Neural progenitor cell (in vitro differentiated cells): ENCODE measurements at regions not wholly inside any gene's neighbourhood (a gene's known extent, or its start where the extent isn't known, plus 50 kb on each side); places are given as distances from the start of the nearest gene placed in this dataset.

Source experiments
- DNase-seq: peaks from one replicate; pipeline ENCODE4 v3.0.0-alpha.2; 2016; ENCODE audit warnings: low spot score
- H2AFZ ChIP-seq: fragments of 200-600 bp; sonication (generic); replicated peaks from 2 replicates; pipeline ENCODE4 v1.6.1; 2016; ENCODE audit warnings: antibody characterized with exemption
- H3F3A ChIP-seq: fragments of 200-600 bp; sonication (generic); 2 replicates; pipeline ENCODE4 v1.6.1; 2016; ENCODE audit warnings: antibody characterized with exemption, low read depth
- H3K27ac ChIP-seq: fragments of 200-600 bp; sonication (generic); 2 replicates; pipeline ENCODE4 v1.5.1; 2016; ENCODE audit warnings: mild to moderate bottlenecking
- H3K27me3 ChIP-seq: fragments of 200-600 bp; sonication (generic); 2 replicates; pipeline ENCODE4 v1.6.1; 2016; ENCODE audit warnings: mild to moderate bottlenecking, moderate library complexity
- H3K36me3 ChIP-seq: fragments of 200-600 bp; sonication (generic); 2 replicates; pipeline ENCODE4 v1.5.1; 2016
- H3K4me1 ChIP-seq: fragments of 200-600 bp; sonication (generic); 2 replicates; pipeline ENCODE4 v1.6.1; 2016; ENCODE audit warnings: mixed run types
- H3K4me2 ChIP-seq: fragments of 200-600 bp; sonication (generic); 2 replicates; pipeline ENCODE4 v1.6.1; 2016
- H3K4me3 ChIP-seq: fragments of 200-600 bp; sonication (generic); 2 replicates; pipeline ENCODE4 v1.5.1; 2016
- H3K79me2 ChIP-seq: fragments of 200-600 bp; sonication (generic); 2 replicates; pipeline ENCODE4 v1.6.1; 2016; ENCODE audit warnings: low read depth
- H3K9ac ChIP-seq: fragments of 200-600 bp; sonication (generic); 2 replicates; pipeline ENCODE4 v1.6.1; 2016
- H3K9me3 ChIP-seq: fragments of 200-600 bp; sonication (generic); 2 replicates; pipeline ENCODE4 v1.5.1; 2016; ENCODE audit warnings: low read depth
- H4K20me1 ChIP-seq: fragments of 200-600 bp; sonication (generic); 2 replicates; pipeline ENCODE4 v1.6.1; 2016; ENCODE audit warnings: low read depth
- H3K27ac Mint-ChIP-seq: 3 replicates; pipeline ENCODE4 v1.8.0; 2021; ENCODE audit warnings: mixed read lengths
- H3K27me3 Mint-ChIP-seq: 2 replicates; pipeline ENCODE4 v1.8.0; 2022; ENCODE audit warnings: low read depth, mild to moderate bottlenecking, inconsistent platforms, moderate library complexity, mixed read lengths; ENCODE audit not compliant: insufficient read depth
- H3K36me3 Mint-ChIP-seq: 3 replicates; pipeline ENCODE4 v1.8.0; 2021; ENCODE audit warnings: mixed read lengths
- H3K4me1 Mint-ChIP-seq: 3 replicates; pipeline ENCODE4 v1.8.0; 2021; ENCODE audit warnings: mixed read lengths
- H3K4me3 Mint-ChIP-seq: 3 replicates; pipeline ENCODE4 v1.8.0; 2021; ENCODE audit warnings: mild to moderate bottlenecking, moderate library complexity, mixed read lengths
- H3K9me3 Mint-ChIP-seq: 3 replicates; pipeline ENCODE4 v1.8.0; 2020; ENCODE audit warnings: mixed read lengths
- EZH2 ChIP-seq: fragments of 200-600 bp; sonication (generic); IDR thresholded peaks from 2 replicates; pipeline ENCODE4 v1.6.1; 2017; ENCODE audit warnings: antibody characterized with exemption, mild to moderate bottlenecking, moderate library complexity
- EZH2phosphoT487 ChIP-seq: fragments of 200-600 bp; sonication (generic); IDR thresholded peaks from 2 replicates; pipeline ENCODE4 v1.6.1; 2017; ENCODE audit warnings: antibody characterized with exemption
- TF ChIP-seq, protein P1 (sequence below): fragments of 200-600 bp; sonication (generic); IDR thresholded peaks from 2 replicates; pipeline ENCODE4 v1.5.1; 2017; ENCODE audit warnings: antibody characterized with exemption, mild to moderate bottlenecking

DNA sequence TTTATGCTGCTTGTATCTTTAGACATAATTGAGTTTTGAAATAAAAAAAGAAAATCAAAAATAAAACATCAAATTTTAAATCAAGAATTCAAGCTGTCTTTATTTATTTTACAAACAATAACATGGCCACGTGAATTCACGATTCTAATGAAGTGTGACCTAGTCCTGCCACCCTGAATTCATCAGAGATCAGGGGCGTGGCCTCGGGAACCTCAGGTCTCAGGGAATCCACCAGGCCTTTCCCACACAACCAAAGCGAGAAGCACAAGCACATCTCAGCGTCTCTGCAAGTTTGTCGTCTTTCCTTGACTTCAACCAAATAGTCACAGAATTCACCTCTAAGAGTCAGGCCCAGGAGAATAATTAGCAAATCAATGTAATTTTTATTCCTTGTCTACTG, 107.9 kb downstream of the DACT2 start:
- DNase-seq, result no peak
- no peaks in the 10 kb centered on the region for H3K9me3 ChIP-seq
- no peaks in the 10 kb centered on the region for H4K20me1 ChIP-seq
- H2AFZ ChIP-seq, result no peak overlapping the region
- H3F3A ChIP-seq, result peaks cover 20% of the 10 kb centered on the region
- no peak overlapping the region for H3K27ac ChIP-seq
- TF ChIP-seq, protein P1, sequence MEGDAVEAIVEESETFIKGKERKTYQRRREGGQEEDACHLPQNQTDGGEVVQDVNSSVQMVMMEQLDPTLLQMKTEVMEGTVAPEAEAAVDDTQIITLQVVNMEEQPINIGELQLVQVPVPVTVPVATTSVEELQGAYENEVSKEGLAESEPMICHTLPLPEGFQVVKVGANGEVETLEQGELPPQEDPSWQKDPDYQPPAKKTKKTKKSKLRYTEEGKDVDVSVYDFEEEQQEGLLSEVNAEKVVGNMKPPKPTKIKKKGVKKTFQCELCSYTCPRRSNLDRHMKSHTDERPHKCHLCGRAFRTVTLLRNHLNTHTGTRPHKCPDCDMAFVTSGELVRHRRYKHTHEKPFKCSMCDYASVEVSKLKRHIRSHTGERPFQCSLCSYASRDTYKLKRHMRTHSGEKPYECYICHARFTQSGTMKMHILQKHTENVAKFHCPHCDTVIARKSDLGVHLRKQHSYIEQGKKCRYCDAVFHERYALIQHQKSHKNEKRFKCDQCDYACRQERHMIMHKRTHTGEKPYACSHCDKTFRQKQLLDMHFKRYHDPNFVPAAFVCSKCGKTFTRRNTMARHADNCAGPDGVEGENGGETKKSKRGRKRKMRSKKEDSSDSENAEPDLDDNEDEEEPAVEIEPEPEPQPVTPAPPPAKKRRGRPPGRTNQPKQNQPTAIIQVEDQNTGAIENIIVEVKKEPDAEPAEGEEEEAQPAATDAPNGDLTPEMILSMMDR, result no peak
- no peak for TF ChIP-seq EZH2phosphoT487
- no peak for TF ChIP-seq EZH2
- H3K36me3 ChIP-seq, result no peaks in the 10 kb centered on the region
- H3K4me3 Mint-ChIP-seq, result peak overlapping the region; percentile 44
- H3K9me3 Mint-ChIP-seq, result peaks cover 6% of the 10 kb centered on the region
- no peak overlapping the region for H3K27ac Mint-ChIP-seq
- H3K27me3 ChIP-seq, result no peaks in the 10 kb centered on the region
- H3K4me1 Mint-ChIP-seq, result peaks cover 56% of the 10 kb centered on the region
- no peak overlapping the region for H3K4me2 ChIP-seq
- no peak overlapping the region for H3K9ac ChIP-seq
- H3K4me1 ChIP-seq, result peaks cover 31% of the 10 kb centered on the region
- peaks cover 17% of the 10 kb centered on the region for H3K27me3 Mint-ChIP-seq
- no peaks in the 10 kb centered on the region for H3K36me3 Mint-ChIP-seq
- no peaks in the 10 kb centered on the region for H3K79me2 ChIP-seq
- H3K4me3 ChIP-seq, result no peak overlapping the region

DNA sequence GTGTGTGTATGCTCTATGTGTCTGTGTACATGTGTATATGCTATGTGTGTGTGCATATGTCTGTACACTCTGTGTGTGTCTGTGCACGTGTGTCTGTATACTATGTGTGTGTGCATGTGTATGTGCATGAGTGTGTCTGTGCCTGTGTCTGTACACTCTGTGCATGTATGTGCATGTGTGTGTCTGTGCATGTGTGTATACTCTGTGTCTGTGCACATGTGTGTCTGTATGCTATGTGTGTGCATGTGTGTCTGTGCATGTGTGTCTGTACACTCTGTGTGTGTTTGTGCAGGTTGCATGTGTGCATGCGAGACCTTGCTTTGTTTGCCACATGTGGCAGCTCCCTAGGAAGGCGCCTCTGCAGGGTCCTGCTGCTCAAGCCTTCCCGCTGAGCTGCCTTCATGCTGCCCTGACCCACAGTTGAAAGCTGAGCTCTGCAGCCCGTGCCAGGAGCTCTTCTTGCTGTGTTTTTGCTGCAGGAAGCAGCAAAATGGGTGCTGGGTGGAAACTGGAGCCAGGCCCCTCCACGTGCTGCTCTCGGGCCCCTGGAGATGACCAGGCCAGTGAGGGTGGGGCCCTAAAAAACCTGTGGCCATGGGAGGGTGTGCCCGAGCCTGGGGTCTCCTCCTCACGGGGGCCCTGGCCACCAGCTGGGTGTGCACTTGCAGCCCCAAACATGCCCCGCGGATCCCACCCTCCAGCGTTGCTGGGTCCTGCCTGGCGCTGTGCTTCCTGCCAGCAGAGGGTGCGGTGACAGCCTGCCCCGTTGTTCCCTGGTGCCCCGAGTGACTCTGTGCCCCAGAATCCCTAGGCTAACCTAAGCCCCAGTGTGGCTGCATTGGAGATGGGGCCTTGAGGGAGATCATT, 109.1 kb downstream of the DACT2 start:
- Histone ChIP-seq H3K79me2 (no peaks in the 10 kb centered on the region), H3K9me3 (no peaks in the 10 kb centered on the region), H3F3A (peaks cover 10% of the 10 kb centered on the region), H3K4me3 (no peak overlapping the region), H3K27ac (no peak overlapping the region), H2AFZ (no peak overlapping the region), H4K20me1 (no peaks in the 10 kb centered on the region), H3K36me3 (no peaks in the 10 kb centered on the region), H3K9ac (no peak overlapping the region), H3K4me1 (peaks cover 20% of the 10 kb centered on the region), H3K4me2 (no peak overlapping the region), H3K27me3 (no peaks in the 10 kb centered on the region)
- H3K9me3 Mint-ChIP-seq, result peaks cover 7% of the 10 kb centered on the region
- H3K27ac Mint-ChIP-seq, result no peak overlapping the region
- DNase-seq, result no peak
- peak overlapping the region; percentile 15 for H3K4me3 Mint-ChIP-seq
- peaks cover 45% of the 10 kb centered on the region for H3K4me1 Mint-ChIP-seq
- no peak for TF ChIP-seq EZH2
- TF ChIP-seq EZH2phosphoT487, result no peak
- TF ChIP-seq, protein P1, result no peak
- H3K36me3 Mint-ChIP-seq, result no peaks in the 10 kb centered on the region
- H3K27me3 Mint-ChIP-seq, result peaks cover 17% of the 10 kb centered on the region

DNA sequence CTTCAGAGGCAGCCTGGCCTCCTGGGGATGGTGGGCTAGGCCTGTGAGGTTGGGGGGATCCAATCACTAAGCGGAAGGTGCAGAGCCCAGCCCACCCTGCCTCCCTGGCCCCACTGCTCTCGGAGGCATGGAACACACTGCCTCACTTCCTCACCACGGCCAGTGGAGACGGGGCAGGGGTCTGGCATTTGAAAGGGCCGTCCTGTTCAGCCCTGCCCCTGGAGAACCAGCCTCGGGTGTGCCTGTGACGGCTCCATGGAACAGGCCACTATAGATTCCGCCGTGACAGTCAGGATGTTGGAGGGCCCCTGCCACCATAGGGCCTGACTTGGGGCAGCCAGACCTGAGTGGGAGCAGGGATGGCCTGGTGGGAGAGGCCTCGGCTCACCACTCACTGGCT, 110.2 kb downstream of the DACT2 start:
- peak overlapping the region; percentile 35 for H3K4me2 ChIP-seq
- H3K4me3 Mint-ChIP-seq, result no peak overlapping the region

More for the DNA sequence above, 110.2 kb downstream of the DACT2 start:
- TF ChIP-seq EZH2 (no peak), EZH2phosphoT487 (no peak)
- TF ChIP-seq, protein P1, result no peak
- no peak overlapping the region for H3K27ac ChIP-seq
- no peak overlapping the region for H3K27ac Mint-ChIP-seq
- H3K4me1 ChIP-seq, result peaks cover 18% of the 10 kb centered on the region
- H3K9ac ChIP-seq, result no peak overlapping the region
- H3K9me3 Mint-ChIP-seq, result peaks cover 9% of the 10 kb centered on the region
- no peaks in the 10 kb centered on the region for H3K27me3 ChIP-seq
- H3K4me3 ChIP-seq, result no peak overlapping the region
- peaks cover 11% of the 10 kb centered on the region for H3K27me3 Mint-ChIP-seq
- H2AFZ ChIP-seq, result peak overlapping the region; percentile 26
- H4K20me1 ChIP-seq, result no peaks in the 10 kb centered on the region
- no peak for DNase-seq
- peaks cover 40% of the 10 kb centered on the region for H3K4me1 Mint-ChIP-seq
- no peaks in the 10 kb centered on the region for H3K79me2 ChIP-seq
- peaks cover 10% of the 10 kb centered on the region for H3F3A ChIP-seq
- no peaks in the 10 kb centered on the region for H3K9me3 ChIP-seq
- H3K36me3 Mint-ChIP-seq, result no peaks in the 10 kb centered on the region
- H3K36me3 ChIP-seq, result no peaks in the 10 kb centered on the region
